ENCODE measurements at regions not wholly inside any gene's neighbourhood (a gene's known extent, or its start where the extent isn't known, plus 50 kb on each side); places are given as distances from the start of the nearest gene placed in this dataset.

GRCh38 chr10:42934351-42934811 lies 142.5 kb upstream of the RET start:
- no peak for TF ChIP-seq CTCF (IDR thresholded peaks at IDR 0.05)
- DNase-seq (no peak), ATAC-seq (no peak)
- Mint-ChIP-seq H3K27me3 (ENCODE audit: low read depth in 2 of 2) (peaks cover 21 to 34% of the 10 kb centered on the region in 2 donors), H3K4me3 (peak overlapping the region; percentile 67), H3K36me3 (no peaks in the 10 kb centered on the region), H3K4me1 (peaks cover 8 to 19% of the 10 kb centered on the region in 2 donors), H3K9me3 (no peaks in the 10 kb centered on the region), H3K27ac (no peak overlapping the region)
- H3K4me3 ChIP-seq (ENCODE audit: low read length), result no peak overlapping the region
- peaks cover 11% of the 10 kb centered on the region for H3K27me3 ChIP-seq (ENCODE audit: control insufficient read depth, insufficient read depth, low read length)
- peaks cover 13% of the 10 kb centered on the region for H3K4me1 ChIP-seq (ENCODE audit: control insufficient read depth, insufficient read depth, low read length)
- 84% methylated on average over 8 of the region's 8 CpGs for WGBS (ENCODE audit: insufficient coverage)
- no peaks in the 10 kb centered on the region for H3K36me3 ChIP-seq (ENCODE audit: control insufficient read depth, insufficient read depth, low read length)
- intact Hi-C loops (cut with micrococcal nuclease), result no loop called here
- H3K27ac ChIP-seq (ENCODE audit: low read length), result no peak overlapping the region
- H3K9me3 ChIP-seq (ENCODE audit: control insufficient read depth, insufficient read depth, low read length), result no peaks in the 10 kb centered on the region

GRCh38 chr10:42934842-42935241 lies 142.0 kb upstream of the RET start:
- H3K27me3 ChIP-seq (ENCODE audit: control insufficient read depth, insufficient read depth, low read length), result peaks cover 11% of the 10 kb centered on the region
- no peak overlapping the region for H3K27ac Mint-ChIP-seq

GRCh38 chr10:42935466-42935865 lies 141.4 kb upstream of the RET start:
- no peak overlapping the region for H3K27ac Mint-ChIP-seq
- peaks cover 13% of the 10 kb centered on the region for H3K4me1 ChIP-seq (ENCODE audit: control insufficient read depth, insufficient read depth, low read length)
- peaks cover 21 to 34% of the 10 kb centered on the region in 2 donors for H3K27me3 Mint-ChIP-seq (ENCODE audit: low read depth in 2 of 2)
- H3K27me3 ChIP-seq (ENCODE audit: control insufficient read depth, insufficient read depth, low read length), result peaks cover 11% of the 10 kb centered on the region
- H3K36me3 ChIP-seq (ENCODE audit: control insufficient read depth, insufficient read depth, low read length), result no peaks in the 10 kb centered on the region
- no peak overlapping the region for H3K27ac ChIP-seq (ENCODE audit: low read length)
- H3K9me3 Mint-ChIP-seq, result no peaks in the 10 kb centered on the region
- intact Hi-C loops (cut with micrococcal nuclease), result no loop called here
- peaks cover 8 to 19% of the 10 kb centered on the region in 2 donors for H3K4me1 Mint-ChIP-seq
- no peaks in the 10 kb centered on the region for H3K36me3 Mint-ChIP-seq
- ATAC-seq (no peak), DNase-seq (no peak)
- no peak overlapping the region for H3K4me3 ChIP-seq (ENCODE audit: low read length)
- WGBS (ENCODE audit: insufficient coverage), result 86% methylated on average over 8 of the region's 8 CpGs
- no peaks in the 10 kb centered on the region for H3K9me3 ChIP-seq (ENCODE audit: control insufficient read depth, insufficient read depth, low read length)
- no peak overlapping the region for H3K4me3 Mint-ChIP-seq
- no peak for TF ChIP-seq CTCF (IDR thresholded peaks at IDR 0.05)

More at GRCh38 chr10:42934842-42935241, 142.0 kb upstream of the RET start:
- no peaks in the 10 kb centered on the region for H3K9me3 ChIP-seq (ENCODE audit: control insufficient read depth, insufficient read depth, low read length)
- no peak for DNase-seq
- WGBS (ENCODE audit: insufficient coverage), result 84% methylated on average over 3 of the region's 3 CpGs
- no peak for ATAC-seq
- H3K36me3 Mint-ChIP-seq, result no peaks in the 10 kb centered on the region
- no peak for TF ChIP-seq CTCF (IDR thresholded peaks at IDR 0.05)
- intact Hi-C loops (cut with micrococcal nuclease), result no loop called here
- H3K4me3 Mint-ChIP-seq, result peak overlapping the region; percentile 61
- H3K4me1 ChIP-seq (ENCODE audit: control insufficient read depth, insufficient read depth, low read length), result peaks cover 13% of the 10 kb centered on the region
- peaks cover 21 to 34% of the 10 kb centered on the region in 2 donors for H3K27me3 Mint-ChIP-seq (ENCODE audit: low read depth in 2 of 2)
- H3K36me3 ChIP-seq (ENCODE audit: control insufficient read depth, insufficient read depth, low read length), result no peaks in the 10 kb centered on the region
- no peak overlapping the region for H3K27ac ChIP-seq (ENCODE audit: low read length)
- H3K4me1 Mint-ChIP-seq, result peaks cover 8 to 19% of the 10 kb centered on the region in 2 donors
- no peaks in the 10 kb centered on the region for H3K9me3 Mint-ChIP-seq
- no peak overlapping the region for H3K4me3 ChIP-seq (ENCODE audit: low read length)

- H3K4me1 ChIP-seq (ENCODE audit: control insufficient read depth, insufficient read depth, low read length), result peaks cover 13% of the 10 kb centered on the region
- H3K4me3 ChIP-seq (ENCODE audit: low read length), result no peak overlapping the region
- Mint-ChIP-seq H3K27me3 (ENCODE audit: low read depth in 2 of 2) (peaks cover 21 to 30% of the 10 kb centered on the region in 2 donors), H3K36me3 (no peaks in the 10 kb centered on the region), H3K27ac (no peak overlapping the region), H3K4me3 (no peak overlapping the region), H3K4me1 (peaks cover 8 to 19% of the 10 kb centered on the region in 2 donors), H3K9me3 (no peaks in the 10 kb centered on the region)
- no peak for TF ChIP-seq CTCF (IDR thresholded peaks at IDR 0.05)
- DNase-seq (no peak), ATAC-seq (no peak)
- H3K36me3 ChIP-seq (ENCODE audit: control insufficient read depth, insufficient read depth, low read length), result no peaks in the 10 kb centered on the region
- intact Hi-C loops (cut with micrococcal nuclease), result no loop called here
- H3K9me3 ChIP-seq (ENCODE audit: control insufficient read depth, insufficient read depth, low read length), result no peaks in the 10 kb centered on the region
- peaks cover 11% of the 10 kb centered on the region for H3K27me3 ChIP-seq (ENCODE audit: control insufficient read depth, insufficient read depth, low read length)
- WGBS (ENCODE audit: insufficient coverage), result 89% methylated on average over 10 of the region's 10 CpGs
- H3K27ac ChIP-seq (ENCODE audit: low read length), result no peak overlapping the region
Measured at GRCh38 chr10:42936580-42936979, 140.3 kb upstream of the RET start.
